Heart right ventricle (tissue), 16 donors: ENCODE measurements at regions not wholly inside any gene's neighbourhood (a gene's known extent, or its start where the extent isn't known, plus 50 kb on each side); places are given as distances from the start of the nearest gene placed in this dataset.

Experiments
- ATAC-seq, 8 donors: fragments of 200-7000 bp; cut with Tn5 transposase; one replicate each; pipeline ENCODE4 v1.9.1; 2020; ENCODE audit warnings: mild to moderate bottlenecking in 8 of 8, moderate library complexity in 8 of 8, moderate number of reproducible peaks in 1 of 8
- DNase-seq, 2 donors: peaks; one replicate each; pipeline ENCODE4 v3.0.0-alpha.2; 2020
- H3K27ac ChIP-seq, 10 donors: fragments of 200-600 bp; sonication (generic) in 2 of 10; one replicate each; pipeline versions ENCODE4 v1.5.0 to v1.8.0; 2020 to 2022; ENCODE audit warnings: mild to moderate bottlenecking in 3 of 10
- H3K27me3 ChIP-seq, 7 donors: fragments of 200-600 bp; one replicate each; pipeline ENCODE4 v1.8.0; 2021 to 2022; ENCODE audit warnings: mild to moderate bottlenecking in 2 of 7
- H3K36me3 ChIP-seq, 9 donors: fragments of 200-600 bp; sonication (generic) in 1 of 9; one replicate each; pipeline versions ENCODE4 v1.5.0 to v1.8.0; 2020 to 2022; ENCODE audit warnings: mild to moderate bottlenecking in 2 of 9
- H3K4me1 ChIP-seq, 9 donors: fragments of 200-600 bp; sonication (generic) in 1 of 9; one replicate each; pipeline versions ENCODE4 v1.5.0 to v1.8.0; 2020 to 2022; ENCODE audit warnings: mild to moderate bottlenecking in 4 of 9
- H3K4me3 ChIP-seq, 10 donors: fragments of 200-600 bp; sonication (generic) in 2 of 10; one replicate each; pipeline versions ENCODE4 v1.5.0 to v1.8.0; 2020 to 2022; ENCODE audit warnings: mild to moderate bottlenecking in 7 of 10, moderate library complexity in 2 of 10
- H3K9me3 ChIP-seq, 11 donors: fragments of 200-600 bp in 10 of 11; sonication (generic) in 2 of 11; one replicate each; pipeline versions ENCODE4 v1.5.0 to v1.8.0; 2013 to 2022; ENCODE audit warnings: mild to moderate bottlenecking in 2 of 11, control low read depth in 1 of 11, moderate library complexity in 1 of 11
- WGBS, 2 donors: extraction: QIAGEN DNeasy Blood & Tissue Kit; methylation state at CpG; one replicate each; pipeline ENCODE4 v1.1.7; 2013; ENCODE audit warnings: inconsistent platforms in 1 of 2; 5-methylcytosine and 5-hydroxymethylcytosine counted together
- intact Hi-C, 10 donors: fragments of 100-400 bp; cut with DNase I; formaldehyde crosslinking; loops; one replicate each; pipeline versions ENCODE4 v1.11.1 to v1.14.2; 2022
- TF ChIP-seq, protein P1 (sequence below), 9 donors: fragments of 200-600 bp; sonication (generic) in 2 of 9; IDR thresholded peaks; one replicate each; pipeline versions ENCODE4 v1.5.0 to v1.8.0; 2021 to 2022; ENCODE audit warnings: antibody characterized with exemption in 9 of 9, mild to moderate bottlenecking in 5 of 9, moderate library complexity in 1 of 9
- donor health status: Arrhythmogenic right ventricular cardiomyopathy.
- donor health status: ischemic (EF 13 %, LVEDD 7.1; RV severe dilation, severe dysfunction).
- donor health status: healthy with polysubstance abuse.
- donor health status: DM: no; HTN: yes; CAD: no.
- donor health status: DM: no; HTN: no; CAD: no.
- donor health status: ischemic (EF 25% LVEDD 6.9; RV normal size, moderate dysfunction).
- donor health status: ischemic (EF 25% LVEDD 5.7; RV mildly dilated, moderate dysfunction).
- donor health status: healthy.
- donor health status: DM: yes; HTN: yes; CAD: no.
- donor health status: Ischemic cardiomyopathy.
- donor health status: ischemic (EF 35%, LVEDD 5.7; RV mildly dilated, moderate dysfunction).
- donor health status: nonischemic (EF 11% LVEDD 7.7; RV severe dilation, severe dysfunction).
- donor health status: DM: yes; HTN: yes; CAD: no.
- donor health status: PGD.
- donor health status: ischemic (EF 29% LVEDD 5.4; RV normal size, mild dysfunction).
- donor health status: nonischemic (EF 23%, LVEDD 6.1; RV moderate dilation, normal function).

DNA sequence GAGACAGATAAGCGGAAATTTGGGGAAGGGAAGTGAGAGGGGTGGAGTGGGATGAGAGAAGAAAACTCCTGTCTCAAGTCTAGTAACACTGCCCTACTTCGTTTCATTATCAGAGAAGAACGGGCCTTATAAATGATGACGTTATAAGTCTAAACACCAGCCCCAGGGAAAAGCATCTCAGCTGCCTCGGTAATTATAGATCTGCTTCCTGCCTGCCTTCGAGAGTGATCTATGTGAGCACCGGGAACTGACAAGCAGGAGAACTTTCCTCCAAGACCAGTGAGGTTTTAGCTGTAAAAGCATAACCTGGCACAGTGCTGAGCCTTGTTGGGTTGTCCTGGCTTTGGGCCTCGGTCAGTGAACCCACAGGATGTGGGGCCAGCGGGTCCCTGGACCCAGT lies 227.9 kb upstream of the SIX2 start:
- ATAC-seq: peak in 6 of 8 donors; percentile 12 to 53 (median 27)
- Histone ChIP-seq H3K36me3 (no peaks in the 10 kb centered on the region), H3K4me1 (peaks cover 0 to 31% (median 18%) of the 10 kb centered on the region in 9 donors), H3K27ac (peak overlapping the region in 3 of 10 donors; percentile 11 to 23 (median 14)), H3K27me3 (no peaks in the 10 kb centered on the region), H3K4me3 (no peak overlapping the region), H3K9me3 (no peaks in the 10 kb centered on the region)
- DNase-seq: no peak
- intact Hi-C loops: no loop called here
- TF ChIP-seq, protein P1, sequence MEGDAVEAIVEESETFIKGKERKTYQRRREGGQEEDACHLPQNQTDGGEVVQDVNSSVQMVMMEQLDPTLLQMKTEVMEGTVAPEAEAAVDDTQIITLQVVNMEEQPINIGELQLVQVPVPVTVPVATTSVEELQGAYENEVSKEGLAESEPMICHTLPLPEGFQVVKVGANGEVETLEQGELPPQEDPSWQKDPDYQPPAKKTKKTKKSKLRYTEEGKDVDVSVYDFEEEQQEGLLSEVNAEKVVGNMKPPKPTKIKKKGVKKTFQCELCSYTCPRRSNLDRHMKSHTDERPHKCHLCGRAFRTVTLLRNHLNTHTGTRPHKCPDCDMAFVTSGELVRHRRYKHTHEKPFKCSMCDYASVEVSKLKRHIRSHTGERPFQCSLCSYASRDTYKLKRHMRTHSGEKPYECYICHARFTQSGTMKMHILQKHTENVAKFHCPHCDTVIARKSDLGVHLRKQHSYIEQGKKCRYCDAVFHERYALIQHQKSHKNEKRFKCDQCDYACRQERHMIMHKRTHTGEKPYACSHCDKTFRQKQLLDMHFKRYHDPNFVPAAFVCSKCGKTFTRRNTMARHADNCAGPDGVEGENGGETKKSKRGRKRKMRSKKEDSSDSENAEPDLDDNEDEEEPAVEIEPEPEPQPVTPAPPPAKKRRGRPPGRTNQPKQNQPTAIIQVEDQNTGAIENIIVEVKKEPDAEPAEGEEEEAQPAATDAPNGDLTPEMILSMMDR (IDR thresholded peaks at IDR 0.05): no peak
- WGBS, 2 donors: 48 to 54% methylated on average over 9 of the region's 9 CpGs

DNA sequence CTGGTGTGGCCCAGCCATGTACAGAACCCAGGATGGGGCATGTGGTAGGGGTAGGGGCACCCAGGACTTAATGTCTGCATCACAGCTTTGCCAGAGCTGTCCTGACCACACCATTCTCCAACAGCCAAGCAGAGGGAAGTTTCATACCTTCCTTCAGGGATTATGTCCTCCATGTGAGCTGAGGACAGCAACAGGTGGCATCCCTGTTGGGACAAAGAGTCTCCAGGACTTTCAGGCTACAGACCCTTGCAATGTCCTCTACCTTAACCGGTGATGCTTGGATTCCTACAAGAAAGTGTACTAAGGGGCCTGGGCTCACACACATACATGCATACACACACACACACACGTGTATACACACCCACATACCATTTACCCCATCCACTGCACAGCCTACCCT lies 227.0 kb upstream of the SIX2 start:
- Histone ChIP-seq H3K4me1 (peaks cover 0 to 25% (median 10%) of the 10 kb centered on the region in 9 donors), H3K27ac (no peak overlapping the region), H3K36me3 (no peaks in the 10 kb centered on the region), H3K9me3 (no peaks in the 10 kb centered on the region), H3K4me3 (no peak overlapping the region), H3K27me3 (no peaks in the 10 kb centered on the region)
- TF ChIP-seq, protein P1 (IDR thresholded peaks at IDR 0.05): no peak
- DNase-seq (no peak), ATAC-seq (no peak)
- intact Hi-C loops: no loop called here
- 68 to 81% methylated on average over 2 of the region's 2 CpGs for WGBS, 2 donors

DNA sequence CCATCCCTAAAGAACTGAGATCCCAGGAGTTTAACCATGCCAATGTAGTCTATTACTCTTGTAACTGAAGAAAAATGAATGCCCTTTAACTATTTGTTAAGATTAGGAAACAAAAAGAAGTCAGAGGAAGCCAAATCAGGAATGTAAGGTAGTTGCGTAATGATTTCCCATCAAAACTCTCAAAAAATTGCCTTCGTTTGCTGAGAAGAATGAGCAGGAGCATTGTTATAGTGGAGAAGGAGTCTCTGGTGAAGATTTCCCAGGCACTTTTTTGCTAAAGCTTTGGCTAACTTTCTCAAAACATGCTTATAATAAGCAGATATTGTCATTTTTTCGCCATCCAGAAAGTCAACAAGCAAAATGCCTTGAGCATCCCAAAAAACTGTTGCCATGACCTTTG lies 224.0 kb upstream of the SIX2 start:
- Histone ChIP-seq H3K27me3 (no peaks in the 10 kb centered on the region), H3K9me3 (no peaks in the 10 kb centered on the region), H3K36me3 (no peaks in the 10 kb centered on the region), H3K4me1 (peaks cover 0 to 16% (median under 1%) of the 10 kb centered on the region in 9 donors), H3K27ac (no peak overlapping the region), H3K4me3 (no peak overlapping the region)
- 88 to 93% methylated on average over 3 of the region's 3 CpGs for WGBS, 2 donors
- no peak for DNase-seq
- TF ChIP-seq, protein P1 (IDR thresholded peaks at IDR 0.05): no peak
- intact Hi-C loops: no loop called here
- no peak for ATAC-seq

DNA sequence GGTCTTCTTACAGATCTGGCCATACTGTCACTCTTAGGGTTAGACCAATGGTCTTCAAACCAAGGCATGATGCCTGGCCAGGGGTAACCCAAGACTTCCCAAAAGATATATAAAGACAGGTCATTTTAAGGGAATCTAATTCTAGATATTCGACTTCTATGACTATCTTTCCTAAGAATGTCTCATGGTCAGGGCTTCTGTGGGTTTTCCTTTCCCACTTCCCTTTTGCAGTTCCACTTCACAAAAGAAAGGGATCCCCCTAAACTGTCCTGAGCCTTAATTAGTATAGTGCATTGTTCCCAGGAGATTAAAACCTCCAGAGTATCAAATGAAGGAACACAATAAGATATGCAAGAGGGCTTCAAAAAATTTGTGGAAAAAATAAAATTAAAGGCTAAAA lies 223.6 kb upstream of the SIX2 start:
- Histone ChIP-seq H3K9me3 (no peaks in the 10 kb centered on the region), H3K4me3 (no peak overlapping the region), H3K27ac (no peak overlapping the region), H3K4me1 (peaks cover 0 to 11% (median 0%) of the 10 kb centered on the region in 9 donors), H3K36me3 (no peaks in the 10 kb centered on the region), H3K27me3 (no peaks in the 10 kb centered on the region)
- WGBS, 2 donors: 82 to 86% methylated on average over 1 of the region's 1 CpG
- no peak for DNase-seq
- intact Hi-C loops: no loop called here
- TF ChIP-seq, protein P1 (IDR thresholded peaks at IDR 0.05): no peak
- no peak for ATAC-seq
